K562 (cell line): ENCODE measurements at regions not wholly inside any gene's neighbourhood (a gene's known extent, or its start where the extent isn't known, plus 50 kb on each side); places are given as distances from the start of the nearest gene placed in this dataset.

Source experiments
- ATAC-seq: fragments of 200-7000 bp; cut with Tn5 transposase; 3 replicates; pipeline ENCODE4 v1.9.1; 2020; ENCODE audit warnings: moderate library complexity
- BruUV-seq: library from RNA; stranded (reverse); fragments of 400-500 nt; replicated peaks from 2 replicates; lab custom pipeline; 2021; lab: Mats Ljungman, UMichigan
- CTCF ChIA-PET: fragments of 300-600 bp; formaldehyde crosslinking; extraction: SDS; loops from one replicate; lab custom pipeline; 2021; ENCODE audit warnings: low intra/inter-chr PET ratio; lab: Yijun Ruan, JAX
- POLR2A ChIA-PET: fragments of 300-600, 350-650 bp; sonication (Branson Sonifier 250); formaldehyde crosslinking; extraction: SDS; loops from one replicate; lab custom pipeline; 2021; ENCODE audit warnings: antibody characterized with exemption, inconsistent platforms; lab: Yijun Ruan, JAX
- DNase-seq, 4 experiments: peaks; one replicate each; pipeline versions ENCODE4 v3.0.0 to v3.0.0-alpha.2; 2011 to 2018; ENCODE audit warnings: low spot score in 3 of 4, mixed read lengths in 3 of 4; ENCODE audit errors: extremely low read depth in 1 of 4
- FAIRE-seq: peaks from 2 replicates; lab custom pipeline; 2011; peaks lifted over from hg19 to GRCh38; lab: Jason Lieb, UNC
- H2AFZ ChIP-seq: 2 replicates; pipeline ENCODE4 v1.6.0; 2011; ENCODE audit warnings: low read depth, low read length, control low read depth, inconsistent platforms
- H3K27ac ChIP-seq: fragments of 200-600 bp; 3 replicates; pipeline ENCODE4 v1.8.0; 2011; ENCODE audit warnings: low read depth, mild to moderate bottlenecking, control low read depth, inconsistent platforms, low read length, moderate library complexity, mixed read lengths; ENCODE audit errors: extremely low read depth
- H3K27me3 ChIP-seq, 2 experiments: fragments of 300-600 bp in 1 of 2; 2 replicates in 1 of 2; 3 replicates in 1 of 2; pipeline versions ENCODE4 v1.6.0 to v1.8.0; 2011; ENCODE audit warnings: inconsistent platforms in 2 of 2, low read length in 2 of 2, mild to moderate bottlenecking in 1 of 2, mixed read lengths in 1 of 2, moderate library complexity in 1 of 2; ENCODE audit not compliant: control insufficient read depth in 2 of 2, insufficient read depth in 2 of 2
- H3K36me3 ChIP-seq: fragments of 300-600 bp; 3 replicates; pipeline ENCODE4 v1.8.0; 2011; ENCODE audit warnings: mild to moderate bottlenecking, low read length, inconsistent platforms; ENCODE audit not compliant: control insufficient read depth, insufficient read depth
- H3K4me1 ChIP-seq, 2 experiments: fragments of 200-600 bp in 1 of 2; replicated peaks in 1 of 2; 2 replicates in 1 of 2; 3 replicates in 1 of 2; pipeline versions ENCODE4 v1.5.1 to v1.8.0; 2011; ENCODE audit warnings: inconsistent platforms in 2 of 2, low read length in 2 of 2, mild to moderate bottlenecking in 1 of 2, mixed read lengths in 1 of 2, moderate library complexity in 1 of 2; ENCODE audit not compliant: control insufficient read depth in 2 of 2, insufficient read depth in 2 of 2
- H3K4me2 ChIP-seq: 2 replicates; pipeline ENCODE4 v1.6.1; 2011; ENCODE audit warnings: low read length, control low read depth, inconsistent platforms, mixed read lengths; ENCODE audit not compliant: insufficient read depth
- H3K4me3 ChIP-seq: fragments of 200-600 bp; sonication (generic), shearing (Covaris generic); 2 replicates; pipeline ENCODE4 v1.5.1; 2016; ENCODE audit warnings: control low read depth, inconsistent platforms
- H3K79me2 ChIP-seq: fragments of 200-600 bp; 3 replicates; pipeline ENCODE4 v1.8.0; 2011; ENCODE audit warnings: low read length, inconsistent platforms; ENCODE audit not compliant: control insufficient read depth, insufficient read depth
- H3K9ac ChIP-seq, 2 experiments: 2 replicates each; pipeline versions ENCODE4 v1.6.0 to v1.6.1; 2011; ENCODE audit warnings: low read depth in 2 of 2, low read length in 2 of 2, control low read depth in 1 of 2, inconsistent platforms in 1 of 2, mild to moderate bottlenecking in 1 of 2, mixed read lengths in 1 of 2; ENCODE audit not compliant: insufficient read depth in 1 of 2
- H3K9me1 ChIP-seq: one replicate; pipeline ENCODE4 v1.6.0; 2011; ENCODE audit warnings: inconsistent platforms, mild to moderate bottlenecking, low read length, moderate library complexity; ENCODE audit not compliant: control insufficient read depth, insufficient read depth
- H3K9me3 ChIP-seq: replicated peaks from 2 replicates; pipeline ENCODE4 v1.5.1; 2011; ENCODE audit warnings: low read depth, low read length, inconsistent platforms; ENCODE audit not compliant: control insufficient read depth, insufficient read depth
- H4K20me1 ChIP-seq: replicated peaks from 2 replicates; pipeline ENCODE4 v1.6.1; 2011; ENCODE audit warnings: low read length, inconsistent platforms, mixed read lengths; ENCODE audit not compliant: control insufficient read depth, insufficient read depth
- CCAR2 ChIP-seq: fragments of 200-400 bp; formaldehyde crosslinking; IDR thresholded peaks from 2 replicates; pipeline ENCODE4 v1.6.1; 2017; ENCODE audit warnings: mild to moderate bottlenecking, low read depth, low read length
- CHCHD3 ChIP-seq: fragments of 250-450 bp; sonication (Bioruptor Pico); IDR thresholded peaks from 2 replicates; pipeline ENCODE4 v2.1.2; 2022; ENCODE audit warnings: mild to moderate bottlenecking
- NFIX ChIP-seq: fragments of 250-450 bp; sonication (Bioruptor Pico); IDR thresholded peaks from 2 replicates; pipeline ENCODE4 v1.4.0; 2020; ENCODE audit warnings: low read depth, mild to moderate bottlenecking, moderate library complexity
- POLR2AphosphoS2 ChIP-seq: IDR thresholded peaks from 2 replicates; pipeline ENCODE4 v1.6.1; 2012; ENCODE audit warnings: low read length, improper control_type of control experiment
- PTTG1 ChIP-seq: fragments of 450-650 bp; IDR thresholded peaks from 2 replicates; pipeline ENCODE4 v1.6.1; 2016; ENCODE audit warnings: low read depth, mild to moderate bottlenecking, missing genetic modification characterization, missing compliant biosample characterization
- RBM39 ChIP-seq: fragments of 200-400 bp; formaldehyde crosslinking; optimal IDR thresholded peaks from 2 replicates; pipeline ENCODE3; 2018; ENCODE audit warnings: low read depth, low read length
- U2AF2 ChIP-seq: fragments of 200-400 bp; formaldehyde crosslinking; optimal IDR thresholded peaks from 2 replicates; pipeline ENCODE3; 2017; ENCODE audit warnings: low read depth, mild to moderate bottlenecking, low read length
- ZBTB17 ChIP-seq: fragments of 450-650 bp; formaldehyde crosslinking; IDR thresholded peaks from 2 replicates; pipeline ENCODE4 v1.4.0; 2020; ENCODE audit warnings: mild to moderate bottlenecking
- ZFP36 ChIP-seq: fragments of 150-350 bp; IDR thresholded peaks from 2 replicates; pipeline ENCODE4 v1.6.1; 2018; ENCODE audit warnings: low read length, low read depth; ENCODE audit not compliant: partially characterized antibody
- ZNF444 ChIP-seq: fragments of 250-450 bp; sonication (Bioruptor Pico); IDR thresholded peaks from 2 replicates; pipeline ENCODE4 v1.4.0; 2020; ENCODE audit warnings: mild to moderate bottlenecking, moderate library complexity
- in situ Hi-C: fragments of 300-500 bp; cut with MboI; formaldehyde crosslinking; loops from 4 replicates; pipeline ENCODE4 v1.15.0; 2018; ENCODE audit warnings: inconsistent platforms, mixed read lengths
- intact Hi-C: fragments of 100-400 bp; cut with micrococcal nuclease; formaldehyde crosslinking; loops from 2 replicates; pipeline ENCODE4 v1.14.2; 2022
- TF ChIP-seq, protein P1 (sequence below), 2 experiments: fragments of 450-650 bp in 1 of 2; IDR thresholded peaks; 2 replicates each; pipeline ENCODE4 v1.6.1; 2011 to 2017; ENCODE audit warnings: low read depth in 2 of 2, antibody characterized with exemption in 1 of 2, borderline replicate concordance in 1 of 2, low read length in 1 of 2, mild to moderate bottlenecking in 1 of 2, mixed read lengths in 1 of 2; ENCODE audit not compliant: control insufficient read depth in 1 of 2

DNA sequence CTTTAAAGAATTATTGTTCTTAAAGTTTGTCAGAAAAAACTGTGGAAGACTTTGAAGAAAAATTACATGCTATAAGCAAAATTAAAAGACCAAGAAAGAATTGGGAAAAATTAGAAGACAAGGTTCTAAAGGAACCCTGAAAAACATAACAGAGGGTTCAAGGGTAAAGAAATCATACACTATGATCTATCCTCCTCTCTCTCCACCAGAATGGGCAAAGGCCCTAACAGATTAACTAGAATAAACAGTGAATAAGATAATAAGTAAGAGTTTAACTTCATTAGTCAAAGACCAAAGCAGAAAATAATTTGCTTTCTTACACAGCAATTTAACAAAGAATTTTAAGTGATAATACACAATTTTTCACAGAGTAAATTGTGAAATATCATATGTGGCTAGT is 201.2 kb upstream of the PDE10A start:
- Histone ChIP-seq H3K36me3 (no peaks in the 10 kb centered on the region), H3K4me3 (no peak overlapping the region), H2AFZ (no peak overlapping the region), H3K27me3 (no peaks in the 10 kb centered on the region), H3K9me1 (no peaks in the 10 kb centered on the region), H3K9me3 (no peaks in the 10 kb centered on the region), H3K4me2 (no peak overlapping the region), H3K27ac (no peak overlapping the region), H3K9ac (no peak overlapping the region), H3K4me1 (no peaks in the 10 kb centered on the region), H3K79me2 (no peaks in the 10 kb centered on the region), H4K20me1 (no peaks in the 10 kb centered on the region)
- no TSS peak for BruUV-seq
- TF ChIP-seq ZFP36 (no peak), RBM39 (no peak), NFIX (CRISPR knock-in tag) (no peak), CHCHD3 (no peak), ZBTB17 (CRISPR knock-in tag) (no peak), ZNF444 (CRISPR knock-in tag) (no peak), POLR2AphosphoS2 (no peak), U2AF2 (no peak), PTTG1 (tag) (no peak), CCAR2 (no peak)
- TF ChIP-seq, protein P1, sequence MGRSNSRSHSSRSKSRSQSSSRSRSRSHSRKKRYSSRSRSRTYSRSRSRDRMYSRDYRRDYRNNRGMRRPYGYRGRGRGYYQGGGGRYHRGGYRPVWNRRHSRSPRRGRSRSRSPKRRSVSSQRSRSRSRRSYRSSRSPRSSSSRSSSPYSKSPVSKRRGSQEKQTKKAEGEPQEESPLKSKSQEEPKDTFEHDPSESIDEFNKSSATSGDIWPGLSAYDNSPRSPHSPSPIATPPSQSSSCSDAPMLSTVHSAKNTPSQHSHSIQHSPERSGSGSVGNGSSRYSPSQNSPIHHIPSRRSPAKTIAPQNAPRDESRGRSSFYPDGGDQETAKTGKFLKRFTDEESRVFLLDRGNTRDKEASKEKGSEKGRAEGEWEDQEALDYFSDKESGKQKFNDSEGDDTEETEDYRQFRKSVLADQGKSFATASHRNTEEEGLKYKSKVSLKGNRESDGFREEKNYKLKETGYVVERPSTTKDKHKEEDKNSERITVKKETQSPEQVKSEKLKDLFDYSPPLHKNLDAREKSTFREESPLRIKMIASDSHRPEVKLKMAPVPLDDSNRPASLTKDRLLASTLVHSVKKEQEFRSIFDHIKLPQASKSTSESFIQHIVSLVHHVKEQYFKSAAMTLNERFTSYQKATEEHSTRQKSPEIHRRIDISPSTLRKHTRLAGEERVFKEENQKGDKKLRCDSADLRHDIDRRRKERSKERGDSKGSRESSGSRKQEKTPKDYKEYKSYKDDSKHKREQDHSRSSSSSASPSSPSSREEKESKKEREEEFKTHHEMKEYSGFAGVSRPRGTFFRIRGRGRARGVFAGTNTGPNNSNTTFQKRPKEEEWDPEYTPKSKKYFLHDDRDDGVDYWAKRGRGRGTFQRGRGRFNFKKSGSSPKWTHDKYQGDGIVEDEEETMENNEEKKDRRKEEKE (IDR thresholded peaks at IDR 0.05; ENCODE audit: borderline replicate concordance in 1 of 2, control insufficient read depth in 1 of 2, low read depth in 2 of 2, low read length in 1 of 2), result no peak
- in situ Hi-C loops (no loop called here), intact Hi-C loops (no loop called here)
- FAIRE-seq (no peak), ATAC-seq (no peak), DNase-seq (no peak)
- ChIA-PET POLR2A (interaction anchor here (0.7 kb wide), 1 partner anchor 22 kb away, joined by 3 read pairs; no protein-coding TSS in a partner anchor), CTCF (no interaction called here)
